Prostate gland (tissue), 2 donors: ENCODE measurements at regions not wholly inside any gene's neighbourhood (a gene's known extent, or its start where the extent isn't known, plus 50 kb on each side); places are given as distances from the start of the nearest gene placed in this dataset.

Experiments
- POLR2A ChIP-seq: fragments of 450-650 bp; IDR thresholded peaks from one replicate; pipeline ENCODE4 v1.6.1; 2016; ENCODE audit warnings: antibody characterized with exemption, mild to moderate bottlenecking
- POLR2AphosphoS5 ChIP-seq: sonication (generic); formaldehyde crosslinking; IDR thresholded peaks from one replicate; pipeline ENCODE4 v1.6.1; 2017; ENCODE audit warnings: antibody characterized with exemption
- TF ChIP-seq, protein P1 (sequence below), 4 experiments: fragments of 200-600 bp in 2 of 4; fragments of 450-650 bp in 2 of 4; sonication (generic) in 2 of 4; IDR thresholded peaks; 1 replicate in 3 of 4; 2 replicates in 1 of 4; pipeline ENCODE4 v1.5.1; 2016 to 2019; ENCODE audit warnings: antibody characterized with exemption in 4 of 4, mild to moderate bottlenecking in 2 of 4, moderate library complexity in 2 of 4

DNA sequence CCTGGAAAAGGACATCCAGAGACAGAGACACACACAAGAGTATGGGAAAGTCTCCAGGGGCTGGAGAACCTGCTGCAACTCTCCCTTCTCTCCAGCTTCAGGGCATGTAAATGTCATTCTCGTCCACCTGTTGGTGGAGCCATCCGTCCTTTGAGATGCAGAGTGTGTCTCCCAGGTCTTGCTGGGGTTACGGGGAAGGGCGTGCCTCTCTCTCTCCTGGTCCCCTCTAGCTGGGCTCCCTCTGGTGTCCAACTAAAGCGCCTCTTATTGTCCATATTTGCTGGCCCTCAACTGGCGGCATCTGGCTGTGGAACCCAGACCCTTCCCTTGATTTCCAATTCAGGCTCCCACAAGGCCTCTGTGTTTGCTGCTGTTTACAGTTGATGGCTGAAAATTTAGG, 244.1 kb downstream of the BMP7 start:
- TF ChIP-seq, protein P1, sequence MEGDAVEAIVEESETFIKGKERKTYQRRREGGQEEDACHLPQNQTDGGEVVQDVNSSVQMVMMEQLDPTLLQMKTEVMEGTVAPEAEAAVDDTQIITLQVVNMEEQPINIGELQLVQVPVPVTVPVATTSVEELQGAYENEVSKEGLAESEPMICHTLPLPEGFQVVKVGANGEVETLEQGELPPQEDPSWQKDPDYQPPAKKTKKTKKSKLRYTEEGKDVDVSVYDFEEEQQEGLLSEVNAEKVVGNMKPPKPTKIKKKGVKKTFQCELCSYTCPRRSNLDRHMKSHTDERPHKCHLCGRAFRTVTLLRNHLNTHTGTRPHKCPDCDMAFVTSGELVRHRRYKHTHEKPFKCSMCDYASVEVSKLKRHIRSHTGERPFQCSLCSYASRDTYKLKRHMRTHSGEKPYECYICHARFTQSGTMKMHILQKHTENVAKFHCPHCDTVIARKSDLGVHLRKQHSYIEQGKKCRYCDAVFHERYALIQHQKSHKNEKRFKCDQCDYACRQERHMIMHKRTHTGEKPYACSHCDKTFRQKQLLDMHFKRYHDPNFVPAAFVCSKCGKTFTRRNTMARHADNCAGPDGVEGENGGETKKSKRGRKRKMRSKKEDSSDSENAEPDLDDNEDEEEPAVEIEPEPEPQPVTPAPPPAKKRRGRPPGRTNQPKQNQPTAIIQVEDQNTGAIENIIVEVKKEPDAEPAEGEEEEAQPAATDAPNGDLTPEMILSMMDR (IDR thresholded peaks at IDR 0.05), result no peak
- TF ChIP-seq POLR2A, result no peak
- TF ChIP-seq POLR2AphosphoS5, result no peak
